ENCODE measurements at regions not wholly inside any gene's neighbourhood (a gene's known extent, or its start where the extent isn't known, plus 50 kb on each side); places are given as distances from the start of the nearest gene placed in this dataset.

DNA sequence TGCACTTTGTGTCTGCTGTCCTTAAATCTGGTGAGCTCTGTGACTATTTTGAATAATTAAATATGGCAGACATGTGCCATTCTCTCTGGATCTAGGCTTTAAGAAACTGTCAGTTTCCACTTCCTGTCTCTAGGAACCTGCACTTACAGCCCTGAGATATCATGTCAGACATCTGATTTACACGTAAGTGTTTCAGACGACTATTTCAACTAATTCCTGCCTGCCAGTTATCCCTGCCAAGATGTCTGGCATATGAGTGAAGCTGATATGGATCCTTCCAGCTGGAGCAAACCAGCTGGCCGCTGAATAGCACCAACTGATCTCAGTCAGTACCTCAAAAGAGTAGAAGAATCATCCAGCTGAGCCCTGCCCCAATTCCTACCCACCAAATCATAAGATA is 362.2 kb upstream of the SMIM30 start:
- Histone ChIP-seq H4K12ac (ENCODE audit: low read depth, low read length) (no peak overlapping the region), H3K27me3 (ENCODE audit: insufficient read depth, low read length) (no peaks in the 10 kb centered on the region), H3K36me3 (ENCODE audit: control insufficient read depth in 1 of 2, insufficient read depth in 2 of 2, low read length in 2 of 2) (no peaks in the 10 kb centered on the region), H3K79me1 (ENCODE audit: low read length) (no peaks in the 10 kb centered on the region), H4K8ac (ENCODE audit: low read depth, low read length) (no peak overlapping the region), H2AFZ (ENCODE audit: insufficient read depth, low read length, poor library complexity) (no peak overlapping the region), H3K4me2 (ENCODE audit: low read length) (no peak overlapping the region), H3K27ac (ENCODE audit: low read depth, low read length) (no peak overlapping the region), H3K9ac (ENCODE audit: low read length) (no peak overlapping the region), H3K4ac (ENCODE audit: low read depth, low read length) (no peak overlapping the region), H2AK5ac (ENCODE audit: low read length) (no peak overlapping the region), H2BK120ac (ENCODE audit: insufficient read depth, low read length, poor library complexity) (no peak overlapping the region), H3K23ac (ENCODE audit: low read length) (no peak overlapping the region), H3K4me3 (ENCODE audit: low read depth, low read length) (no peak overlapping the region), H3K14ac (ENCODE audit: low read length) (no peak overlapping the region), H3K79me2 (ENCODE audit: control insufficient read depth, insufficient read depth, low read length, poor library complexity) (no peaks in the 10 kb centered on the region), H2BK12ac (ENCODE audit: low read length) (no peak overlapping the region), H2BK5ac (ENCODE audit: low read depth, low read length, poor library complexity) (no peak overlapping the region), H3K18ac (ENCODE audit: low read length) (no peak overlapping the region), H3K4me1 (ENCODE audit: control insufficient read depth in 1 of 2, insufficient read depth in 2 of 2, low read length in 2 of 2) (no peaks in the 10 kb centered on the region), H4K91ac (ENCODE audit: low read depth, low read length) (no peak overlapping the region), H3K9me3 (ENCODE audit: insufficient read depth, low read depth, low read length) (peaks cover 3% of the 10 kb centered on the region)
- no CpG with 5 or more reads among the region's 3 CpGs for WGBS (ENCODE audit: extremely low coverage, insufficient coverage, insufficient read length)
- DNase-seq, result no peak

DNA sequence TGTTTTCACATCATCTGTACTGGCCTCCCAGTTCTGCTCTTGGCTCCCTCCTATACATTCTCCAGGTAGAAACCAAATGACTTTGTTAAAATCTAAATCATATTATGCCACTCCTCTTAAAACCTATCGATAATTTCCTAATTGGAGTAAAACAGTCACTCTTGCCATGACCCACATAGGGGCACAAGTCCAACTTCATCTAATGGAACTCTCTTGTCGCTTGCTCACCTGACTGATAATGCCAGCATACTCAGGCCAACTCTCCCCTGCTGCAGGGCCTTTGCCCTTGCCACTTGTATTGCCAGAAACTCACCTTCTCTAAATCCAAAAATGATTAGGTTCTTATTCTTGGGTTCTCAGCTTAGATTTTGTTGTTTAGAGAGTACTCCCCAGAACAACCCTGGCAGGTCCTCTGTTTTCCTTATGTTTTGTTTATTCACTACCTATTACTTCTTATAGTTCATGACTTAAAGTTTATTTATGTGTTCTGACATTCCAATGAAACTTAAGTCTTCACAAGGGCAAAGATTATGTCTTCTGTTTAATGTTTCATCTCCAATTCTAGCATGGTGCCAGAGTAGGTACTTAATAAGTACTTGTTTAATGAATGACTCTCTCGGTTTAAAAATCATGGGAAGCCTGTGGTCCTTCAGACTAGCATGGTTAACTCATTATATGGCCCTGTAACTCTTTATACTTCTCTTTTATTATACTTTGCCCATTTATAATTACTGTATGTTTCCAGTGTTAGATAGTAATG is 345.9 kb upstream of the SMIM30 start:
- DNase-seq, result no peak
- no peak overlapping the region for H3K9ac ChIP-seq (ENCODE audit: low read length)
- H2BK5ac ChIP-seq (ENCODE audit: low read depth, low read length, poor library complexity), result no peak overlapping the region
- no peaks in the 10 kb centered on the region for H3K4me1 ChIP-seq (ENCODE audit: control insufficient read depth in 1 of 2, insufficient read depth in 2 of 2, low read length in 2 of 2)
- no CpG with 5 or more reads among the region's 3 CpGs for WGBS (ENCODE audit: extremely low coverage, insufficient coverage, insufficient read length)
- H3K4me3 ChIP-seq (ENCODE audit: low read depth, low read length), result no peak overlapping the region
- no peak overlapping the region for H2AK5ac ChIP-seq (ENCODE audit: low read length)
- no peak overlapping the region for H2BK120ac ChIP-seq (ENCODE audit: insufficient read depth, low read length, poor library complexity)
- H2BK12ac ChIP-seq (ENCODE audit: low read length), result no peak overlapping the region
- H2AFZ ChIP-seq (ENCODE audit: insufficient read depth, low read length, poor library complexity), result no peak overlapping the region
- H3K27me3 ChIP-seq (ENCODE audit: insufficient read depth, low read length), result no peaks in the 10 kb centered on the region
- H3K4me2 ChIP-seq (ENCODE audit: low read length), result no peak overlapping the region
- H3K4ac ChIP-seq (ENCODE audit: low read depth, low read length), result no peak overlapping the region
- H3K27ac ChIP-seq (ENCODE audit: low read depth, low read length), result no peak overlapping the region
- no peak overlapping the region for H4K12ac ChIP-seq (ENCODE audit: low read depth, low read length)
- H3K9me3 ChIP-seq (ENCODE audit: insufficient read depth, low read depth, low read length), result no peaks in the 10 kb centered on the region
- no peak overlapping the region for H3K14ac ChIP-seq (ENCODE audit: low read length)
- H4K91ac ChIP-seq (ENCODE audit: low read depth, low read length), result no peak overlapping the region
- no peaks in the 10 kb centered on the region for H3K36me3 ChIP-seq (ENCODE audit: control insufficient read depth in 1 of 2, insufficient read depth in 2 of 2, low read length in 2 of 2)
- H3K79me2 ChIP-seq (ENCODE audit: control insufficient read depth, insufficient read depth, low read length, poor library complexity), result no peaks in the 10 kb centered on the region
- H3K23ac ChIP-seq (ENCODE audit: low read length), result no peak overlapping the region
- H4K8ac ChIP-seq (ENCODE audit: low read depth, low read length), result no peak overlapping the region
- no peaks in the 10 kb centered on the region for H3K79me1 ChIP-seq (ENCODE audit: low read length)
- H3K18ac ChIP-seq (ENCODE audit: low read length), result no peak overlapping the region

DNA sequence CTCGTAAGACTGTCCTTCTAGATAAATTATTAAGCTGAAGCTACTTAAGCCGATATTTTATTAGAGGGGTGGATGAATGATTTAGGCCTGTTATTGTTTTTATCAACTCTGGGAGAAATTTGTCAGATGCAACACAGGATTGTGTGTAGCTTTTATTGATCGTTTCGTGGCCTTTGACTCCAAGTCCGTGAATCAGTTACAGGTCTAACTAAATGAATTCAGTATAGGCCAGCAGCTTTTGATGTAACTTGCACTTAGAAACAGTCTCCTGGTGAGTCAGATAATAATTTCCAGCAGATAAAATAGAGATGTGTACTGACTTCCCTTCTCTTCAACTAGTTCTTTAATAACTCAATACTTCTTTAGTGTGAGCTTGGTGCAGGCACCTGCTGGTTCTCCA is 341.7 kb upstream of the SMIM30 start:
- Histone ChIP-seq H4K12ac (ENCODE audit: low read depth, low read length) (no peak overlapping the region), H2AFZ (ENCODE audit: insufficient read depth, low read length, poor library complexity) (no peak overlapping the region), H3K4me3 (ENCODE audit: low read depth, low read length) (no peak overlapping the region), H3K23ac (ENCODE audit: low read length) (no peak overlapping the region), H4K8ac (ENCODE audit: low read depth, low read length) (no peak overlapping the region), H3K14ac (ENCODE audit: low read length) (no peak overlapping the region), H3K79me2 (ENCODE audit: control insufficient read depth, insufficient read depth, low read length, poor library complexity) (no peaks in the 10 kb centered on the region), H2BK5ac (ENCODE audit: low read depth, low read length, poor library complexity) (no peak overlapping the region), H2BK12ac (ENCODE audit: low read length) (no peak overlapping the region), H3K9me3 (ENCODE audit: insufficient read depth, low read depth, low read length) (peaks cover 1% of the 10 kb centered on the region), H4K91ac (ENCODE audit: low read depth, low read length) (no peak overlapping the region), H3K79me1 (ENCODE audit: low read length) (no peaks in the 10 kb centered on the region), H3K27ac (ENCODE audit: low read depth, low read length) (no peak overlapping the region), H3K27me3 (ENCODE audit: insufficient read depth, low read length) (no peaks in the 10 kb centered on the region), H3K18ac (ENCODE audit: low read length) (no peak overlapping the region), H2BK120ac (ENCODE audit: insufficient read depth, low read length, poor library complexity) (no peak overlapping the region), H3K4me1 (ENCODE audit: control insufficient read depth in 1 of 2, insufficient read depth in 2 of 2, low read length in 2 of 2) (no peaks in the 10 kb centered on the region), H3K4ac (ENCODE audit: low read depth, low read length) (no peak overlapping the region), H3K36me3 (ENCODE audit: control insufficient read depth in 1 of 2, insufficient read depth in 2 of 2, low read length in 2 of 2) (no peaks in the 10 kb centered on the region), H3K9ac (ENCODE audit: low read length) (no peak overlapping the region), H3K4me2 (ENCODE audit: low read length) (no peak overlapping the region), H2AK5ac (ENCODE audit: low read length) (no peak overlapping the region)
- no CpG with 5 or more reads among the region's 5 CpGs for WGBS (ENCODE audit: extremely low coverage, insufficient coverage, insufficient read length)
- DNase-seq, result no peak

DNA sequence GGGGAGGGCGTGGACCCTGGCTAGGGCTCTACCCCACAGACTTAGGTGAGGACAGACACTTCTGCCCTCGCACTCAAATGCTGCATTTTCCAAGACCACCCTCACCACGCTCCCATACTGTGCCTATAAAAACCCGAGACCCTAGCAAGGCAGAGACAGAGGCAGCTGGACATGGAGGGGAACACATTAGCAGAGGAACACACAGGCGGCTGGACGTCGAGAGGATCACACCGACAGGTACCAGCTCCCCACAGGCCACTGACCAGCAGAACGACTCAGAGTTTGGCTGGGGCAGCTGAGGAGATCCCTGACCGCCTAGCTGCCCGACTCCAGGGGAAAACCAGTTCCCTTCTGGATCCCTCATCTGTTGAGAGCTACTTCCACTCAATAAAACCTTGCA is 338.2 kb upstream of the SMIM30 start:
- no peak overlapping the region for H3K4me2 ChIP-seq (ENCODE audit: low read length)
- no peak overlapping the region for H2AFZ ChIP-seq (ENCODE audit: insufficient read depth, low read length, poor library complexity)
- H3K4ac ChIP-seq (ENCODE audit: low read depth, low read length), result no peak overlapping the region
- H2BK5ac ChIP-seq (ENCODE audit: low read depth, low read length, poor library complexity), result no peak overlapping the region
- no peaks in the 10 kb centered on the region for H3K79me1 ChIP-seq (ENCODE audit: low read length)
- no peak overlapping the region for H3K4me3 ChIP-seq (ENCODE audit: low read depth, low read length)
- no peak overlapping the region for H2BK120ac ChIP-seq (ENCODE audit: insufficient read depth, low read length, poor library complexity)
- H3K14ac ChIP-seq (ENCODE audit: low read length), result no peak overlapping the region
- H4K91ac ChIP-seq (ENCODE audit: low read depth, low read length), result no peak overlapping the region
- H3K9ac ChIP-seq (ENCODE audit: low read length), result no peak overlapping the region
- H2AK5ac ChIP-seq (ENCODE audit: low read length), result no peak overlapping the region
- H3K4me1 ChIP-seq (ENCODE audit: control insufficient read depth in 1 of 2, insufficient read depth in 2 of 2, low read length in 2 of 2), result no peaks in the 10 kb centered on the region
- no peaks in the 10 kb centered on the region for H3K79me2 ChIP-seq (ENCODE audit: control insufficient read depth, insufficient read depth, low read length, poor library complexity)
- no peak overlapping the region for H4K12ac ChIP-seq (ENCODE audit: low read depth, low read length)
- no peak overlapping the region for H3K27ac ChIP-seq (ENCODE audit: low read depth, low read length)
- H3K23ac ChIP-seq (ENCODE audit: low read length), result no peak overlapping the region
- H3K18ac ChIP-seq (ENCODE audit: low read length), result no peak overlapping the region
- no peak overlapping the region for H2BK12ac ChIP-seq (ENCODE audit: low read length)
- peaks cover 1% of the 10 kb centered on the region for H3K9me3 ChIP-seq (ENCODE audit: insufficient read depth, low read depth, low read length)
- no CpG with 5 or more reads among the region's 11 CpGs for WGBS (ENCODE audit: extremely low coverage, insufficient coverage, insufficient read length)
- H3K36me3 ChIP-seq (ENCODE audit: control insufficient read depth in 1 of 2, insufficient read depth in 2 of 2, low read length in 2 of 2), result no peaks in the 10 kb centered on the region
- no peak for DNase-seq
- H3K27me3 ChIP-seq (ENCODE audit: insufficient read depth, low read length), result no peaks in the 10 kb centered on the region
- H4K8ac ChIP-seq (ENCODE audit: low read depth, low read length), result no peak overlapping the region
